GM21529 (cell line): ENCODE measurements at regions not wholly inside any gene's neighbourhood (a gene's known extent, or its start where the extent isn't known, plus 50 kb on each side); places are given as distances from the start of the nearest gene placed in this dataset.

Source experiments
- ATAC-seq: cut with Tn5 transposase; IDR thresholded peaks from one replicate; pipeline ENCODE4 v1.9.1; 2021; ENCODE audit not compliant: unreplicated experiment

DNA sequence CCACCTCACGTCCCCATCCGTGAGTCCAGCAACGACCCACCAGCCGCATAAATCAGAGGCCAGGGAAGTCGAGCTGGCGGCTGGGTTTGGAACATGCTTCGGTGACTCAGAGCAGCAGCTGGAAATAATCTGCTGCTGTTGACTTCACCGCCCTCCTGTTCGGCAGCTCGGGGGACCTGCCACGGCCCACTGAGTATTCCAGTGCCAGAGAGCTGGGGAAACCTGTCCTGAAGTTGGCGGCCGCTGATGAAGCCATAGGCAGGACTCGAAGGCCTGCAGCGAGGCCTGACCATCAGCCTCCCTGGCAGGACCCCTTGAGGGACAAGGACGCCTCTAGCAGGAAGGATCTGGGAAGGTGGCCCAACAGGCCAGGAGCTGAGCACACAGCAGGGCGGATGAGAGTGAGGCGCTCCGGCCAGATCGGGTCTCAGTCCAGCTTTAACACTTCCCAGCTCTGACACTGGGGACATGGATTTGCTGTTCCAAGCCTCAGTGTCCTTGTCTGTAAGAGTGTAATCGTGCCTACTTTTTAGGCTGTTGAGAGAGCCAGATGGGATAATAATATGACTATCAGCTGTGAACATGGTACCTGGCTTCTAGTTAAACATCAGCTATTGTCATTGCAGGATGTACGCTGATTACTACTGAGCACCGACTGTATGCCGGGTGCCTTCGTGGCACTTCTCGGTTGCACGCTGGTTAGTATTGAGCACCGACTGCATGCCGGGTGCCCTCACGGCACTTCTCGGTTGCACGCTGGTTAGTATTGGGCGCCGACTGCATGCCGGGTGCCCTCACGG, 50.4 kb upstream of the CIBAR2 start:
- no peak for ATAC-seq

- no peak for ATAC-seq
Observed at GRCh38 chr16:85163278-85164112, 51.2 kb upstream of the CIBAR2 start.

GRCh38 chr16:85164431-85164830, 52.2 kb upstream of the CIBAR2 start:
- no peak for ATAC-seq

DNA sequence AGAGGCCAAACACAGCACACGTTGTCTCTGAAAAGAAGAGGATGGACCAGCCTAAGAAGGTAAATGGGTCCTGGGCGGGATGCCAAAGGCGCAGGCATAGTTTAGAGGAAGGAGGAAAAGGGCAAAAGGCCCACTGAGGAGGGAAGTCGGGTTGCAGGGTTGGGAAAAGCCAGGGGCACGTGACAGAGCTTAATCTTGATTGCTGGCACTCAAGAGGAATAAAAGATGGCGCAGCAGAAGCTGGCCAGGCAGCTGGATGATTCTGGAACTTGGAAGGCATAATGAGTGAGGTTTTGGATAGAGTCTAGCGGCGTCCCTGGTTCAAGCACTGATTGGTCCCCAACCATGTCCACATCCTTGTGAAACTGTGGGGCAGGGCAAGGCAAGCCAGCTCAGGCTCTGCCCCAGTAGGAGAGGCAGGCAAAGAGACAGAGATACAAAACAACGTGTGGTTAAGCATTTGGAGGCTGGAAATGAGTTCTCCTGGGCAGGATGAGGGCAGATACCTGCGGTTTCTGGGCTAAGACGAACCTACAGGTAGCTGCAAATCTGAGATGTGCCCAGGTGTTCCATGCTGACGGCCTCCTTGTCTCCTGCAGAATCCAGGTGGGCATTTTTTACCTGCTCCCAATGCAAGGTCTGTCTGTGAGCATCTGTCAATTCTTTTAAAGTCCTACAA, 52.7 kb upstream of the CIBAR2 start:
- no peak for ATAC-seq

DNA sequence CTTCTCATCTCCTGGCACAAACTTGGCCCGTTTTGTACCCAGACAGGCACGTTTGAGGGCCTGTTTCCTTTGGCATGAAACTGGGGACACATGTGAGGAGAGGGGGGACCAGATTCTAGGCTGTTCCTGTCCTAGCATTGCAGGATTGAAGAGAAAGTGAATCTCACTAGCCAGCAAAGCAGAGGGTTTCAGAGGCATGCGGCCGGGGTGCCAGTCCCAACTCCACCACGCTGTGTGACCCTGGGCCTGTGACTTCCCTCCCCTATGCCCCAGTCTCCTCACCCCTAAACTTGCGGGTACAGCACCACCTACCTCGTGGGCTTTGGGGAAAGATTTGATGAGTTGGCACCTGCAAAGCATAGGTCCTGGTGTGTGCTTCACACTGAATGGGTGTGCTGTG, 53.5 kb upstream of the CIBAR2 start:
- no peak for ATAC-seq

- ATAC-seq = no peak
Observed at GRCh38 chr16:85166281-85166680, 54.0 kb upstream of the CIBAR2 start.

- ATAC-seq = no peak
Observed at GRCh38 chr16:85166699-85167588, 54.7 kb upstream of the CIBAR2 start.

- ATAC-seq = no peak
Observed at GRCh38 chr16:85167589-85168537, 55.6 kb upstream of the CIBAR2 start.

- no peak for ATAC-seq
Observed at GRCh38 chr16:85168732-85169256, 56.5 kb upstream of the CIBAR2 start.

- ATAC-seq = no peak
Observed at GRCh38 chr16:85169333-85170065, 57.2 kb upstream of the CIBAR2 start.

- no peak for ATAC-seq
Observed at GRCh38 chr16:85170066-85170491, 57.8 kb upstream of the CIBAR2 start.

DNA sequence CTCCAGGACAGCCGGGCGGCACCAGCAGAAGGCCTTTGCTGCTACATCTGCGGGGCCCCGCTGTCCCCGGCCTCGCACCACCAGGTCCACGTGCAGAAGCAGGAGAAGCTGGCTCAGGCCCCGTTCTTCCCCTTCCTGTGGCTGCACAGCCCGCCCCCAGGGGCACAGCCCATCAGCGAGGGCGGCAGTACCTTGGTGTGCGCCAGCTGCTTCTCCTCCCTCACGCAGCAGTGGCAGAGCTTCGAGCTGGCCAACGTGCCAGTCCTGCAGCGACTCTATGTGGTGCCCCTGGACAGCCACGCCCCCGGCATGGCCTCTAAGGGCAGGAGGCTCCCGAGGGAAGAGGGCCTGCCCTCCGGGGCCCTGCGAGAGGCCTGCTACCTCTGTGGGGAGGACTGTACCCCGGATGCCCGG, 58.3 kb upstream of the CIBAR2 start:
- no peak for ATAC-seq

- no peak for ATAC-seq
Observed at GRCh38 chr16:85171004-85171758, 58.9 kb upstream of the CIBAR2 start.

- ATAC-seq = no peak
Observed at GRCh38 chr16:85171759-85172454, 59.6 kb upstream of the CIBAR2 start.

DNA sequence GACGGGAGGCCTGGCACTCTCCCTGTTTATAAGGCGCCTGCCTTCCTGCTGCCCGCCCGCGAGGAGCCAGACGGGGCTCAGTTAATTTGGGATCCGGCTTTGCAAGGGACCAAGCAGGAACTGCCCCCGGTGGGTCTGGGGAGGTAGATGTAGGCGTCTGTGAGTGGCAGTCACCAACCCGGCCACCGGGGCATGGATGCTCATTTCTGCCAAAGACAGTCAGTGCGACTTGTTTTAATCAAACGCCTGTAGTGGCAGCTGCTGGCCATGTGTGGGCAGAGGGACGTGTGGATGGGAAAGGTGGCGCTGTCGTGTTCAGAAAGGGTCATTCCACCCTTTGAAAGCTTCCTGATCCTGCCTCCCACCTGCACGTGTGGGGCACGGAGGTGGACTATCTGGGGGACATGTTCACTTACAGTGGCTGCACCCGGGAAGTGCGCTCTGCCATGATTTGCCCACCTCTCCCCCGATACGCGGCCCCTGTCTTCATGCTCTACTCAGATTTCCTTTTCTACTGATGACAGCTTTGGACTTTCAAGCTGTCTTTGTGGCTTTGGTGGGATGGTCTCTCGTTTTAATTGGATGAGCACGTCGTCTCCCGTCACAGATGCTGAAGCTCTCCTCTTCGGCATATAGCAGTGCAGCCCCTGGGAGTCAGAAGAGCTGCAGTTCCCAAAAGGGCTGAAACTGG, 60.3 kb upstream of the CIBAR2 start:
- ATAC-seq = no peak

GRCh38 chr16:85173146-85173980, 61.1 kb upstream of the CIBAR2 start:
- ATAC-seq = no peak
